ENCODE measurements at regions not wholly inside any gene's neighbourhood (a gene's known extent, or its start where the extent isn't known, plus 50 kb on each side); places are given as distances from the start of the nearest gene placed in this dataset.

GRCh38 chr7:28311670-28312069 lies 100.6 kb upstream of the CREB5 start:
- Histone ChIP-seq H4K8ac (ENCODE audit: low read depth in 2 of 2, low read length in 2 of 2) (no peak overlapping the region), H3K9me1 (ENCODE audit: insufficient read depth, low read length) (no peaks in the 10 kb centered on the region), H3K9ac (ENCODE audit: low read depth, low read length) (no peak overlapping the region), H3K4me1 (ENCODE audit: control insufficient read depth, insufficient read depth, low read length) (peaks cover 2% of the 10 kb centered on the region; the same call in 1 of the 2 replicates), H3K14ac (replicated peaks; ENCODE audit: low read depth, low read length) (no peak overlapping the region), H4K5ac (ENCODE audit: low read depth, low read length) (no peak overlapping the region), H2AK9ac (replicated peaks; ENCODE audit: low read depth, low read length, poor library complexity) (no peak overlapping the region), H3K4ac (ENCODE audit: low read depth, low read length) (no peak overlapping the region), H2BK20ac (ENCODE audit: low read depth, low read length) (no peak overlapping the region), H3K56ac (ENCODE audit: extremely low read depth, insufficient read depth, low read length) (no peak overlapping the region), H3K9me3 (ENCODE audit: control insufficient read depth, insufficient read depth, low read length) (no peaks in the 10 kb centered on the region), H4K20me1 (ENCODE audit: insufficient read depth, low read length) (no peaks in the 10 kb centered on the region), H4K91ac (ENCODE audit: insufficient read depth, low read depth, low read length) (no peak overlapping the region), H3K4me3 (ENCODE audit: insufficient read depth, low read depth, low read length) (no peak overlapping the region), H3K18ac (ENCODE audit: low read depth, low read length) (no peak overlapping the region), H2BK15ac (ENCODE audit: low read depth, low read length) (no peak overlapping the region), H3K27ac (ENCODE audit: insufficient read depth, low read length) (no peak overlapping the region), H3K23ac (ENCODE audit: low read depth, low read length) (no peak overlapping the region), H3K27me3 (ENCODE audit: control insufficient read depth, insufficient read depth, low read length) (peaks cover 12% of the 10 kb centered on the region; the same call in 1 of the 2 replicates), H2AFZ (replicated peaks; ENCODE audit: low read length, poor library complexity) (no peak overlapping the region), H3K4me2 (ENCODE audit: low read depth, low read length) (no peak overlapping the region), H2BK5ac (ENCODE audit: low read depth, low read length, poor library complexity, severe bottlenecking) (no peak overlapping the region), H2BK120ac (ENCODE audit: low read depth, low read length) (no peak overlapping the region), H3K79me1 (ENCODE audit: low read depth in 1 of 2, low read length in 2 of 2) (no peaks in the 10 kb centered on the region), H3K36me3 (ENCODE audit: control insufficient read depth, insufficient read depth, low read length) (no peaks in the 10 kb centered on the region), H2AK5ac (ENCODE audit: low read depth, low read length) (no peak overlapping the region)
- 60% methylated on average over 3 of the region's 12 CpGs; no CpG with 5 or more reads in 1 of the 2 experiments for WGBS, 2 experiments (ENCODE audit: extremely low coverage in 2 of 2, insufficient read length in 1 of 2)
- ChIA-PET POLR2A (ENCODE audit: unreplicated experiment) (no interaction called here), CTCF (no interaction called here)
- no peak for TF ChIP-seq RCOR1 (IDR thresholded peaks at IDR 0.05; ENCODE audit: insufficient replicate concordance, low read length)
- TF ChIP-seq CTCF (conservative IDR thresholded peaks at IDR 0.05; ENCODE audit: low read depth, low read length): no peak
- no peak for TF ChIP-seq RAD21 (IDR thresholded peaks at IDR 0.05; ENCODE audit: low read length)
- no peak for TF ChIP-seq BHLHE40 (IDR thresholded peaks at IDR 0.05; ENCODE audit: low read depth, low read length)
- TF ChIP-seq USF2 (IDR thresholded peaks at IDR 0.05; ENCODE audit: low read depth, low read length): no peak
- DNase-seq: no peak
- no peak for ATAC-seq (ENCODE audit: low read depth)
- intact Hi-C loops (cut with micrococcal nuclease) (no loop called here), in situ Hi-C loops (cut with MboI; ENCODE audit: low sequenced_read_pairs) (no loop called here), dilution Hi-C loops (cut with HindIII; ENCODE audit: low sequenced_read_pairs, unreplicated experiment) (no loop called here)
- BruUV-seq (replicated peaks): no TSS peak

All from IMR-90 (cell line).